ENCODE measurements at regions not wholly inside any gene's neighbourhood (a gene's known extent, or its start where the extent isn't known, plus 50 kb on each side); places are given as distances from the start of the nearest gene placed in this dataset.

DNA sequence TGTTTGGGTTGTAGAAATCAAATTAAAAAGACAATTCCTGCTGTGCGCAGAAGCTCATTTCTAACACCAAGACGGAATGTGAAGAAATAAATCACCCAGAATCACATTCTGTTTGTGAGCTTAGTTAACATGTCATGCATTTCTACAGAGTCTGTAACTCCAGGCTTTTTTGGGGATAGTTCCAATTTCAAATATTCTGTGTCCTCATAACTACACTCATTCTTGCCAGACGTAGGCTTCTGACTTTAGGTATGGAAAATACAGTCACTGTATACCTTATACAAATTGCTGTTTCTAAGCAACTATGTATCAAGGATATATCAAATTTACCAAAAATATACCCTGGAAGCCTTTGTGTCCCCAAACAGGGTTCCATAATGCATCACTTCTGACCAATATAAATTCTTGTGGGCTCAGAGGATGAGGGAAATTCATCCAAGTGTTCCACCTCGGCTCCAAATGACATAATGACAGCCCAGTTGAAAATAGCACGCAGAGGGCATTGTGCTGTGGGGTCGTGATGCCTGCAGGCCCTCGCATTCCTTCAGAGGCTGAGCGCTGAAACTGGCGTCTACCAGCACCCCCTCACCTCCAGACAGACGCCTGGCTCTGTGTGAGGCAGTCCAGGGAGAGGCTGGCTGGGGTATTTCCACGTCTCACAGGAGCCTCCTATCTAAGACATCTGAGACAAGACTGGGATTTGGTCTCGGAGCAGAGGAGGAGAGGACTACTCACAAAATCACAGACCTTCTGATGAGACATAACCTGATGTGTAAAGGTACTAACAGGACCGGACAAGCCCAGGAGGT, 79.8 kb downstream of the KLF4 start:
- no peaks in the 10 kb centered on the region for H3K9me2 ChIP-seq (replicated peaks; ENCODE audit: insufficient read depth, low read length)
- H3K9ac ChIP-seq (ENCODE audit: low read length) = no peak overlapping the region
- H3K4me3 ChIP-seq (ENCODE audit: low read length) = no peak overlapping the region
- H3K4me2 ChIP-seq (ENCODE audit: low read depth, low read length) = no peak overlapping the region
- H4K20me1 ChIP-seq (ENCODE audit: insufficient read depth, low read length) = no peaks in the 10 kb centered on the region
- H3K9me3 ChIP-seq (replicated peaks; ENCODE audit: insufficient read depth, low read length) = no peaks in the 10 kb centered on the region
- no peak for DNase-seq
- no peaks in the 10 kb centered on the region for H3K36me3 ChIP-seq (replicated peaks; ENCODE audit: insufficient read depth, low read length)
- H3K27ac ChIP-seq (ENCODE audit: low read length) = no peak overlapping the region
- H3K79me2 ChIP-seq (ENCODE audit: low read length) = no peaks in the 10 kb centered on the region
- H3K27me3 ChIP-seq (replicated peaks; ENCODE audit: insufficient read depth, low read length) = no peaks in the 10 kb centered on the region
- no peaks in the 10 kb centered on the region for H3F3A ChIP-seq (ENCODE audit: insufficient read depth, low read length)
- no peak overlapping the region for H2AFZ ChIP-seq (ENCODE audit: low read length)
- no peak for TF ChIP-seq EZH2phosphoT487 (IDR thresholded peaks at IDR 0.05; ENCODE audit: low read length)
- no peak for TF ChIP-seq EZH2 (optimal IDR thresholded peaks at IDR 0.05; ENCODE audit: low read depth, low read length)
- TF ChIP-seq, protein P1, sequence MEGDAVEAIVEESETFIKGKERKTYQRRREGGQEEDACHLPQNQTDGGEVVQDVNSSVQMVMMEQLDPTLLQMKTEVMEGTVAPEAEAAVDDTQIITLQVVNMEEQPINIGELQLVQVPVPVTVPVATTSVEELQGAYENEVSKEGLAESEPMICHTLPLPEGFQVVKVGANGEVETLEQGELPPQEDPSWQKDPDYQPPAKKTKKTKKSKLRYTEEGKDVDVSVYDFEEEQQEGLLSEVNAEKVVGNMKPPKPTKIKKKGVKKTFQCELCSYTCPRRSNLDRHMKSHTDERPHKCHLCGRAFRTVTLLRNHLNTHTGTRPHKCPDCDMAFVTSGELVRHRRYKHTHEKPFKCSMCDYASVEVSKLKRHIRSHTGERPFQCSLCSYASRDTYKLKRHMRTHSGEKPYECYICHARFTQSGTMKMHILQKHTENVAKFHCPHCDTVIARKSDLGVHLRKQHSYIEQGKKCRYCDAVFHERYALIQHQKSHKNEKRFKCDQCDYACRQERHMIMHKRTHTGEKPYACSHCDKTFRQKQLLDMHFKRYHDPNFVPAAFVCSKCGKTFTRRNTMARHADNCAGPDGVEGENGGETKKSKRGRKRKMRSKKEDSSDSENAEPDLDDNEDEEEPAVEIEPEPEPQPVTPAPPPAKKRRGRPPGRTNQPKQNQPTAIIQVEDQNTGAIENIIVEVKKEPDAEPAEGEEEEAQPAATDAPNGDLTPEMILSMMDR (IDR thresholded peaks at IDR 0.05; ENCODE audit: low read length) = no peak
- H3K4me1 ChIP-seq (ENCODE audit: low read length) = no peaks in the 10 kb centered on the region

DNA sequence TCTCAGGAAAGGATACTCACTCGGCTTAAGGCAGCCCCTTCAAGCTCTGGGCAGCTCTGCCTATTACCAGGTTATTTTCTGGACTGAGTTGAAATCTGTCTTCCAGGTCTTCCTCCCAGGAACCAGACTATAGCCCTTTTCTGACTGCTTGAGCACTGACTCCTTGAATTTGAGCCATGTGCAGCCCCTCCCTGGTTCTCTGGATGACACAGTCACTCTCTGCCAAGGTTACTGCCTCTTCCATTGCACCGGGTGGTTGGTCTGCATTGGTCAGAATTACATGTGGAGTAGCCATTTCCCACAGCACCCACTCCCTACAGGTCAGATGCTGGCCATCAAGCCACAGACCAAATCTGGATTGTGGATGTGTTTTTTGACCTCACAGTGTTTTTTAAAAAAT, 81.9 kb downstream of the KLF4 start:
- Histone ChIP-seq H3K36me3 (replicated peaks; ENCODE audit: insufficient read depth, low read length) (no peaks in the 10 kb centered on the region), H3K27ac (ENCODE audit: low read length) (no peak overlapping the region), H3K9me3 (replicated peaks; ENCODE audit: insufficient read depth, low read length) (no peaks in the 10 kb centered on the region), H3K4me2 (ENCODE audit: low read depth, low read length) (no peak overlapping the region), H3K9ac (ENCODE audit: low read length) (no peak overlapping the region), H4K20me1 (ENCODE audit: insufficient read depth, low read length) (no peaks in the 10 kb centered on the region), H3K9me2 (replicated peaks; ENCODE audit: insufficient read depth, low read length) (no peaks in the 10 kb centered on the region), H3K4me1 (ENCODE audit: low read length) (no peaks in the 10 kb centered on the region), H3K79me2 (ENCODE audit: low read length) (no peaks in the 10 kb centered on the region), H3F3A (ENCODE audit: insufficient read depth, low read length) (no peaks in the 10 kb centered on the region), H3K27me3 (replicated peaks; ENCODE audit: insufficient read depth, low read length) (no peaks in the 10 kb centered on the region), H2AFZ (ENCODE audit: low read length) (no peak overlapping the region), H3K4me3 (ENCODE audit: low read length) (no peak overlapping the region)
- TF ChIP-seq EZH2 (optimal IDR thresholded peaks at IDR 0.05; ENCODE audit: low read depth, low read length) = no peak
- TF ChIP-seq, protein P1 (IDR thresholded peaks at IDR 0.05; ENCODE audit: low read length) = no peak
- no peak for DNase-seq

DNA sequence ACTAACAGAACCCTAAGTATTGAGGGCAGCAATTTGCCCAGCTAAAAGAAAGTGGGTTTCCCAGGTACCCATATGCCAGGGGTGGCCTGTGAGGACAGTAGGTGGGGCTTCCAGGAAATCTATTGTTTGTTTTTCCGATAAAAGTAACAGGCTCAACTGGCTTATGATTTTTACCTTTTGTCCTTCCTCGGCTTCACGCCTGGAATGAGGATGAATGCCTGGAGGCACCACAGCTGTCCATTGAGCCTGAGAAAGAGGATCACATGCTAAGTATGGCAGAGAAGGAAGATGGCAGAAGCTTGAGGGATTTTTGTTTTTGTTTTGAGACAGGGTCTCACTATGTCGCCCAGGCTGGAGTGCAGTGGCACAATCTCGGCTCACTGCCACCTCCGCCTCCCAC, 84.1 kb downstream of the KLF4 start:
- H2AFZ ChIP-seq (ENCODE audit: low read length) = no peak overlapping the region
- no peaks in the 10 kb centered on the region for H4K20me1 ChIP-seq (ENCODE audit: insufficient read depth, low read length)
- H3K9me2 ChIP-seq (replicated peaks; ENCODE audit: insufficient read depth, low read length) = no peaks in the 10 kb centered on the region
- no peaks in the 10 kb centered on the region for H3F3A ChIP-seq (ENCODE audit: insufficient read depth, low read length)
- no peak overlapping the region for H3K27ac ChIP-seq (ENCODE audit: low read length)
- no peak for DNase-seq
- no peak for TF ChIP-seq EZH2phosphoT487 (IDR thresholded peaks at IDR 0.05; ENCODE audit: low read length)
- TF ChIP-seq EZH2 (optimal IDR thresholded peaks at IDR 0.05; ENCODE audit: low read depth, low read length) = no peak
- TF ChIP-seq, protein P1 (IDR thresholded peaks at IDR 0.05; ENCODE audit: low read length) = no peak
- no peaks in the 10 kb centered on the region for H3K79me2 ChIP-seq (ENCODE audit: low read length)
- H3K27me3 ChIP-seq (replicated peaks; ENCODE audit: insufficient read depth, low read length) = no peaks in the 10 kb centered on the region
- no peaks in the 10 kb centered on the region for H3K9me3 ChIP-seq (replicated peaks; ENCODE audit: insufficient read depth, low read length)
- H3K4me2 ChIP-seq (ENCODE audit: low read depth, low read length) = no peak overlapping the region
- no peaks in the 10 kb centered on the region for H3K4me1 ChIP-seq (ENCODE audit: low read length)
- H3K36me3 ChIP-seq (replicated peaks; ENCODE audit: insufficient read depth, low read length) = no peaks in the 10 kb centered on the region
- H3K9ac ChIP-seq (ENCODE audit: low read length) = no peak overlapping the region
- no peak overlapping the region for H3K4me3 ChIP-seq (ENCODE audit: low read length)
